GM04504 (cell line): ENCODE measurements at regions not wholly inside any gene's neighbourhood (a gene's known extent, or its start where the extent isn't known, plus 50 kb on each side); places are given as distances from the start of the nearest gene placed in this dataset.

Experiments
- DNase-seq: peaks from one replicate; pipeline ENCODE4 v3.0.0-alpha.2; 2012; ENCODE audit warnings: low read depth

- DNase-seq, result no peak
Measured at GRCh38 chr6:4189249-4189648, 53.9 kb upstream of the ECI2 start.

GRCh38 chr6:4188801-4189200 is 53.4 kb upstream of the ECI2 start:
- DNase-seq, result no peak

- DNase-seq, result no peak
Measured at GRCh38 chr6:4187480-4187879, 52.1 kb upstream of the ECI2 start.

GRCh38 chr6:4186385-4186784 is 51.0 kb upstream of the ECI2 start:
- no peak for DNase-seq

- DNase-seq, result no peak
Measured at GRCh38 chr6:4185846-4186245, 50.5 kb upstream of the ECI2 start.

- DNase-seq, result no peak
Measured at GRCh38 chr6:4185419-4185818, 50.0 kb upstream of the ECI2 start.
